GM19452 (cell line): ENCODE measurements at regions not wholly inside any gene's neighbourhood (a gene's known extent, or its start where the extent isn't known, plus 50 kb on each side); places are given as distances from the start of the nearest gene placed in this dataset.

Source experiments
- ATAC-seq: cut with Tn5 transposase; IDR thresholded peaks from one replicate; pipeline ENCODE4 v1.9.1; 2021; ENCODE audit not compliant: unreplicated experiment

DNA sequence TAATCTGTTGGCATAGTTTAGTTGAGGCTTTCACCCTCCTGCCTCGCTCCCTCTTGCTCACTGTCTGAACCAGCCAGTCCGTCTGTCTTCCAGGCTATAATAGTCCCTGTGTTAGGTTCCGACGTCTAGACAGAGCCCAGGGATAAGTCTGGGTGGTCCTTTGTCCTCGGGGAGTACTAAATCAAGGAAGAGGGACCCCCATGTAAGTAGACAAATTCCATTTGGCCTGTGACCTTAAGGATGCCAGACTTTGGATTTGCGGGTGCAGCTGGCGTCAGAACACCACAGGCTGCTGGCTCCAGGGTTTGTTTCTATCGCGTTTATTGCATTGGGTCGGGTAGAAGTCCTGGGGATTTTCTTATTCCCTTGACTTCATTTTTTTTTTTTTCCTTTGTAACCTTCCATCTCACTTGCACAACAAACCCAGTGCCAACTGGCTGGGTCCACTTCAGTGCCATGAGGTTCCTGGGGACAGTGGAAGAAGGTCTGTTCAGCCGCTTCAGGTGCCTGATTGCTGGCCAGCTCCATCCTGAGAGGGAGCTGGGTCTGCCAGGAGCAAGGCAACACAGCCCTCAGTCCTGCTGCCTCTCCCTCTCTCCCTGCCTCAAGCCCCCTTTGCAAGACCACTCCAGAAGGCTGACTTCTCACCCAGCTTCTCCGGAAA lies 95.4 kb upstream of the KLHL25 start:
- ATAC-seq = no peak

DNA sequence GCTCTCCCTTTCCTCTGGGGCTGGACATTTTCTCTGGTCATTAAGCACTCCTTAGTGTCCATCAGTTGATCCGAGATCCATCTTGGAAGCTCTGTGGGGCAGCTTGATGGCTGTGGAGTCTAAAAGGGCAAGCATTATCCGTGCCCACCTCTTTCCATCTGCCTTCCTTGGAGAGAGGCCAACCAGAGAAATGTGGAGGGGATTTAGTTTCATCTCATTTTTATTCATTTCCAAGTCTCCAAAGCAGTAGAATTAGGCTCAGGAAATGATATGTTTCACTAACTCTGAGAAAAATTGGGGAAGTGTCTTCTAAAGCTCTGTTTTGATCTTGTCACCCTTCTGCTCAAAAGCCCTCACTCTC lies 95.9 kb upstream of the KLHL25 start:
- no peak for ATAC-seq

DNA sequence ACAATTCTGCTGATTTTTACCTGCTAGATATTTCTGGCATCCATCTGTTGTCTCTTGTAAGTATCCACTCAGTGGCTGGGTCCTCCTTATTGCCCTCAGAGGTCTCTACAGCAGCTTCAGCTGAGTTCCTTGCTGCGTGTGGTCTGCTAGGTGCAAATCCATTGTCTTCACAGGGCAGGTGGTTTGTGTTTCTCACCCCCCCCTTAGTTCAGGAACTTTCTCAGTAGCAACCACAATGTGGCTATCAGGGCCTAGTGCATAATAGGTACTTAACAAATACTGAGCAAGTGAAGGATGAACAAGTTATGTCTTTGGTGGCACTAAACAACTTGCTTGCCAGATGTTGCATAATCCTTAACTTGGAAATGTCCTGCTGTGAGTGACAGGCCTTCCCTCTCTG lies 96.7 kb upstream of the KLHL25 start:
- ATAC-seq = no peak

DNA sequence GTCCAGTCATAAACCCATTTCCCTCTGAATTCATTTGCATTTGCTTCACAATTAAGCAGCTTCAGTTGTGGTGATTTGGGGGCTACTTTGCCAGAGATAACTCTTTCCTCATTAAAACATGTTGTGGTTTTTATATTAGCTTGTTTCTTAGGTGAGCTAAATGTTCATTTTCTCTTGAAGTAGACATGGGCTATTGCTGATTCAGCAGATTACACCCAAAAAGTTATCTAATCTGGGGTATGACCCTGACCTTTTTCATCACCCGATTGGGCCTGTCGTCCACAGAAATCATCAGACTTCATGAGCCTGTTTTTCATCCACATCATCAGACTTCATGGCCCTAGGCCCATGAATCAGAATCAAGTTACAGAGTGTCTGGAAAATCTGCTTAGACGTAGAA lies 97.5 kb upstream of the KLHL25 start:
- no peak for ATAC-seq

DNA sequence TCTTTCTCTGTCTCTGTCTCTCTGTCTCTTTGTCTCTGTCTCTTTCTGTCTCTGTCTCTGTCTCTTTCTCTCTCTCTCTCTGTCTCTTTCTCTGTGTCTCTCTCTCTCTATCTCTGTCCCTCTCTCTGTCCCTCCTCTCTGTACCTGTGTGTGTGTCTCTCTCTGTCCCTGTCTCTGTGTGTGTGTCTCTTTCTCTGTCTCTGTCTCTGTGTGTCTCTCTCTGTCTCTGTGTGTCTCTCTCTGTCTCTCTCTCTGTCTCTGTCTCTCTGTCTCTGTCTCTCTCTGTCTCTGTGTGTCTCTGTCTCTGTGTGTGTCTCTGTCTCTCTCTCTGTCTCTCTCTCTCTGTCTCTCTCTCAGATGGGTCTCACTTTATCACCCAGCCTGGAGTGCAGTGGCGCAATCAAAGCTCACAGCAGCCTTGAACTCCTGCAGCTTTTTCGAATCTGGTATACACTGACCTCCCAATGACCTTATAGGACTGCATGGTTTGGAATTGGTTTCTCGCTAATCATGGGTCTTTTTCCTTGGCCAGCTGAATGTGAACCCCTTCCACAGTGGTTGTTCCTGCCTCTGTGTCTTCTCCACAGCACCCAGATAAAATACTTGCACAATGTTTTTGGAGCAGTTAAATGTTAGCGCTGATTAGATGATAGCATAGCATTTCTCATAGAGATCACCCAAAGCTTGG lies 102.6 kb upstream of the KLHL25 start:
- ATAC-seq = no peak

DNA sequence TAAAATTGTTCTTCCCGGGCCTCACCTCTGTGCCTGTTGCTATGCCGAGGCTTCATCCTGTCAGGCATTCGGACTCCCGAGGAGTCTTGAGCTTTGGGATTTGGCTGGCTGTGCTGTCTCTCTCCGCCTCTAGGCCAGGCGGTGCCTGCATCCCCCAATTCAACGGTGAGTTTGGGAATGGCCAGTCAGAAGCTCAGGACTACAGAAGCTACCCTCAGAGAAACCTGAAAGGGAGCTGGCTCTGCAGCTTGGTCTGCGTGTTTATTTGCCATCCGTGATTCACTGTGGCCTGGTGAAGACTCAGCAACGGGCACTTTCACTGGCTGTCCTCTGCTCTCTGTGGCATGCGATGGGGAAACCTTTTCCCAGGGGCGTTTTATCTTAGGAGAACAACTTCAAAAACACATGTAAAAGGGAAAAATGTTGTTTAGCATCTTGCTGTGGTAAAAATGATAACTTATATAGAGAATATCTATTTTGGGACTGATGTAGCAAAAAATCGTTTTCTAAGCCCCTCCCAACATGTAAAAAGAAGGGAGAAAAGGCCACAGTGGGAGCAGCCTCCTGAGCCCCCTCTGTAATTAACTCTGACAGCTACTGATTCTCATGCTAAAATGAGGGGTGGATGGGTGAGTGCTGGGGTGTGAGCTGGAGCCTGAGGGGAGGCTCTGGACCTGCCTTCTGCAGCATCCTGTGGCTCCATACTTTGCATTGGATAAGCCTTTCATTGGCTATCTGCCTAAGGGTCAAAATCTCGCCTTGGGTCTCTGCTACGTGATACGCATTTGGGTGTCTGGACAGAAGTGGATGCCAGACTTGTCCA lies 103.4 kb upstream of the KLHL25 start:
- no peak for ATAC-seq

DNA sequence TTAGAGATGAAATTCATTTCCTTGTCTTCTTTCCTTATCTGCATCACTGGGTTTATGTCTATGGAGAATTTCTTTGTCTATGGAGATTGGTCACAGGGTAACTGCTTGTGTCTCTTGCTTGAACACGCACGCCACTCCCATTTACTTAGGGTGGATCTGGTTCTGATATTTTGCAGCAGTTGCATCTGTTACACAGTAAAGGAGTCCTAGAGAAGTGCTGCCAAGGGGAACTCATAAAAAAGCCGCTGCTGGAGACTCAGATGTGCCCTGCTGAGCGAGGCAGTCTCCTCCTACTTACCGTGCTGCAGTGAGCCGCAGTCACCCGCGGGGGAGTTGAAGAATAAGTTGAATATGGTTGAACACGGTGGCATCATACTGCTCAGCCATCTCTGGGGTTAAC lies 105.2 kb upstream of the KLHL25 start:
- ATAC-seq = no peak

DNA sequence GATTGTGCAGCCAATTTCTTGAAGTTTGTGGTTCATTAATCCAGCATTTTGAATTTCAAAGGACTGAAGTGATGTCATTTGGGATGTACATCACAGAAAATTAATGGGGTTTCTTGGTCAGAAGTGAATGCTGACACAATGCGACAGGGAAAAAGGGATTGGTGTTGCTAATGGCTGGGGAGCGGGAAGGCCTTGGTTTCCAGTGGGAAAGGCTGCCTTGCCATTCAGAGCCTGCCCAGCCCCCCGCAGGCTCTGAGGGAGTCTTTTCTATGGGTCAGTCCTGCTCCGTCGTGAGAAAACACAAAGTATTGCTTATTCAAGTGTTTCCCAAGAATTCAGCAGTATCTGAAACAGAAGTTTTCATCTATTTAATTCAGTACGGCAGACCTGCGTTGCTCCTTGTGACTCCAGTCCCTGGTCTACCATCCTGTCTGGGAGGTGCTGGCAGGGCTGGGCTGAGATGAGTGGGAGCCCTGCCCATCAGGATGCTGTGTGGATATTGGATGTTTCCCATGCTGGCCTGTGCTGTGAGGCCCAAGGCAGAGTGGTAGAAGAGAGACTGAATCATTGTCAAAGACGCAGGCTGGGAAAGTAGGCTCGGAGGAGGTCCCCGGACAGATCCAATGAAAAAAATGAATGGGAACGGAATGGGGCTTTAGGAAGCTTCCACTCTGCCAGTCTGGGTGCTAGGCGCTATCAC lies 111.2 kb upstream of the KLHL25 start:
- no peak for ATAC-seq

DNA sequence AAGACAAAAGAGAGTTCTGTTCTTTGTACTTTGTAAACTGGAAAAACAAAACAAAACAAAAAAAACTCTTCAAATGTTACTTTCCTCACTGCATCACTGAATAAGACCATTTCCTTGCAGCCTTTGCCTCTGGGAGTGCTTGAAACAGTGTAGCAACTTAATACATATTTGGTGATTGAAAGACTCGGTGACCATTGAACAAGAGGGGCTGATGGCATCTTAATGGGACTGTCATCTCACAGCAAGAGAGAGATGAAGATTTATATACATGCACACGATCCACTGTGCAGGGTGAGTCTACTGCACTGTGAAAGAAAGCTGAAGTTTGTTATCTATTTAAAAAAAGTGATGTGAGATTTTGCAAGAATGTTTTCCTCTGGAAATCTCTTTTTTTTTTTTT lies 111.9 kb upstream of the KLHL25 start:
- no peak for ATAC-seq

DNA sequence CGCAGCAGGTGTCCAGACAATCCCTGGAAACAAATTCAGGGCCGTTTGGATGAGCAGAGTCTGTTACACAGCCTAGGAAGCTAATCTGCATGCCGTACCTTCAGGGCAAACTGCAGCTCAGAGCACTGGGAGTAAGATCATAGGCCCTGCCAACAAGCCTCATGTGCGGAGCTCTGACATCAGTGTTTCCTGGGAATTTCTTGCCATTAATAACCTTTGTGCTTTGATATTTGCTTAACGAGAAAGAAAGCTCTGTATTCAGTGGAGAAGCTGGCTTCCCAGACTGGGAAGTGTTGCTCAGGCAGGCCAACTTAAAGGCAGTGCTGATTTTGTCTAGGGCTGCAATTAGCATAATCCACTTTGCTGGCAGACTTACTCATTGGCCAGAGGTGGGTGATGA lies 116.1 kb upstream of the KLHL25 start:
- no peak for ATAC-seq

DNA sequence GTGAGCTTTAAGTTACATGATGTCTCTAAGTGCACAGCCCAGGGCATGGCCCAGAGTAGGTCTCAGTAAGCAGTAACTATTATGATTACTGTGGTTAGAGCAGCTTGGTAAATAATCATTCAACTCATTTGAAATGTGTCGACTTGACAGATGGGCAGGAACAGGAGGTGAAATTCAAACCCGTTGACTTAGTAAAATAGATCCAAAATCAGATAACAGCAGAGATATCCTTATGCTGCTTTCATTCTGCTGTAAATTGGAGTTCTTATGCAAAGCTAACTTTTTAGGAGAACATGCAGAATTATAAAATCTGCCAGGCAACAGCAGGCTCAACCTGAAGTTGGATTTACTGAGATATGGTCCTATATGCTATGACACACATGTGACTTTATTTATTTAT lies 118.7 kb upstream of the KLHL25 start:
- ATAC-seq = no peak

DNA sequence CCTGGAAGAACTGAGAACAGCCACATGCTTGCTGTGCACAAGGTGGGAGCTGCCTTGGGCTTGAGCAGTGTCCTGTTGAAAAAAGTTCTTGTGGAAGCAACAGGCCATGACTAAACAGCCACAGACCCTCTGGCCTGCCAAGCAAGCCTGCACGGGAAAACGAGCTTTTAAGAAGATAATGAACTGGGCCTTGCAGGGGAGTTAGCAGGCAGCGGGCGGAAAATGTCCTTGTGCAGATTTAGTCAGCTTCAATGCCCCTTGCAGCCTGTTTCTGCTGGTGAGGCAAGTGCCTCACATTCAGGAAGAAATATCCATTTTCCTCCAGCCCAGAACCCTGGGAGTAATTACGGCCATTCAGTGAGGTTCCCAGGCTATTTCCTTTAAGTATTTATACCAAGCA lies 126.2 kb upstream of the KLHL25 start:
- no peak for ATAC-seq

DNA sequence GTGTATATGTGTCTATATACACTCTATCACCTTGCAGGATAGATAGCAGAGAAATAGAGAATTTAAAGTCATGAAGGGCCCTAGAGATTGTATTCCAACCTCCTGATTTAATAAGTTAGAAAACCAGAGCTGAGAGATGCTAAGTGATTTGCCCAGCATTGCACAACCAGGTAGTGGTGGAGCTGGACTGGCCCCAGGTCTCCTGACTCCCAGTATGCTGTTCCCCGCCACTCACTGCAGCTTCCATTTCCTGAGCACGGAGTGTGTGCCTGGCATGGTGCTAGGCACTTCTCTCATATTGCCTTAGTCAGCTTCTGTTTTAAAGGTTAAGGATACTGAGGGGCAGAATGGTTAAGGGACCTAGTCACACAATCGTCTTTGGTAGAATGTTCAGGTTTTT lies 129.4 kb upstream of the KLHL25 start:
- no peak for ATAC-seq

DNA sequence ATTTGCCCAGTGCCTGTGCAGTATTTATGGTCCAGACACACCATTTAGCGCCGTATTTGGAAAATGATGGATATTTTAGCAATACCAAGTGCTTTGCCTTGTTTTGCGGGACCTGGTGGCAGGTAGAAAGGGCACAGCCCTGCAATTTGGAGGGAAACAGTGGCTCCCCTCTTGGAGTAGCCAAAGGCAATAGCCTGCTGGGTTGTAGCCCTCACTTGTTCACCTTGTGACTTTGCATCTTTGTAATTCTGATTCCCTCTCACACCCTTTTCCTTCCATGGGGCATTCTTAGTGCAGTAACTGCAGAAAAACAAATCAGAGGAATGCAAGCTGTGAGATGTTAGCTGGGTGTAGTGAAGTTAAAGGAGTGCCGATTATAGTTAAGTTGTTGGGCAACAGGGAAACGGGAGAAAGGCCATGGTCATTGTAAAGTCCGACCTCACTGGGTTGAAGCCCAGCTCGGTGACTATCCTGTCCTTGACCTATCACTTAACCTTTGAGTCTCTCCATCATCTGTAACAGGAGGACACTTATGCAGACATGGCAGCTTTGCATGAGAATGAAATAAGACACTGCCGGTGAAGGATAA lies 131.0 kb upstream of the KLHL25 start:
- ATAC-seq = no peak

DNA sequence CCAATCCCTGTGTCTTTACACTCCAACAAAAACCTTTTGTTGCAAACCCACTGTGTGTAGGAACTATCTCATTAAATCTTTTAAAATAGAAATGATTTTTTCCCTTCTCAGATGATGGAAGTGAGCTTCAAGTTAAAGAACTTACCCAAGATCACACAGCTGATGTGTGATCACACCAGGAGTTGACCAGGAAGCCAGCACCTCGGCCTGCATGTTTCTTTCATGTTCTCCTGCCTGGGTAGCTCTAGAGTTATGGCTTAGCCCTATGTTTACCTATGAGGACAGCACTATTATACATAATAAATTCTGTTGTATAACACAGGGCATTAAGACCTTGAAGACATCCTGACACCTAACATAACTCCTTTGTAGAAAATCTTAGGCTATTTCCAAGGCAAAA lies 132.1 kb upstream of the KLHL25 start:
- ATAC-seq = no peak

DNA sequence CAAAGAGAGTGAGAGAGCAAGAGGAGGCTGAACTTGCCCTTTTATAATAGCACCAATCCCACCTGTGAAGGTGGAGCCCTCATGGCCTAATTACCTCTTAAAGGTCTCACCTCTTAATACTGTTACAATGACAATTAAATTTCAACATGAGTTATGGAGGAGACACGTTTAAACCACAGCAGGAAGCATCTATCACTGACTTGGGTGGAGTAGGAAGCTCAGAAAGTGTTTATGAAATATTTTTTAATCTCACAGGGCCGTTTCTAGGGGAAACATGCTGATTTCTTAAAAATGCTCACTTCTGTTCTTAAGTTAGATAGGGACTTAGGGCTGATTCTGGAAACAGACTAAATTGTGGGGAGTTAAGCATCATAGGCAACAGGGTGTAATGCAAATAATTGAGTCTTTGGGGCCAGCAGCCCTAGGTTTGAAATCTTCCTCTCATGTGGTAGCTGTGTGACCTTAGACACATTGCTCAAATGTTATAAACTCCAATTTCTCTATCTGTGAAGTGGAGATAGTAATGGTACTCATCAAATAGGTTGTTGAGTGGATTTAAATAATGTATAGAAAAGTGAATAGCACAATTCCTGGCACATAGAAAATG lies 133.3 kb upstream of the KLHL25 start:
- ATAC-seq = no peak

DNA sequence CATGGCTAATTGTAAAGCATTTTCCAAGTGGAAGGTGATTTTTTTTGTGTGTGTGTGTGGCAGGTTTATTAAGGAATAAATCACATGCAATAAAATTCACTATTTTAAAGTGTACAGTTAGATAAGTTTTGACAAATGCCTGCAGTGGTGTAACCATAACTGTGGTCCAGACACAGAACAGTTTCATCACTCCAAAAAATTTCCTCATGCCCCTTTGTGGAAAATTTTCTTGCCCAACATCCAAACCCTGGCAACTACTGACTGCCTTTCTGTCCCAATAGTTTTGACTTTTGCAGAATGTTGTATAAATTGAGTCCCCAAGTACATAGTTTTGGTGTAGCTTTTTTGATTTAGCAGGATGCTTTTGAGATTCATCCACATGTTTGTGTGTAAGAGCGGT lies 135.1 kb upstream of the KLHL25 start:
- ATAC-seq = no peak

DNA sequence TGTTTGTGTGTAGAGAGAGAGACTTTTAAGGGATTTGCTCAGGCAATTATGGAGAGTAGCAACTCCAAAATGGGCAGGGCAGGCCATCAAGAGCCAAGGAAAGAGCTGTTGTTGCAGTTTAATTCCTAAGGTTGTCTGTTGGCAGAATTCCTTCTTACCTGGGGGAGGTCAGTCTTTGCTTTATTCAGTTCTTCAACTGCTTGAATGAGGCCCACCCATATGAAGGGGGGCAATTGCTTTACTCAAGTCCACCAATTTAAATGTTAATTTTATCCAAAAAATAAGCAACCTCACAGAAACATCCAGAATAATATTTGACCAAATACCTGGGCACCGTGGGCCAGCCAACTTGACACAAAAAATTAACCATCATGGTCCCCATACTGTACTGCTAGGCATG lies 137.7 kb upstream of the KLHL25 start:
- no peak for ATAC-seq

DNA sequence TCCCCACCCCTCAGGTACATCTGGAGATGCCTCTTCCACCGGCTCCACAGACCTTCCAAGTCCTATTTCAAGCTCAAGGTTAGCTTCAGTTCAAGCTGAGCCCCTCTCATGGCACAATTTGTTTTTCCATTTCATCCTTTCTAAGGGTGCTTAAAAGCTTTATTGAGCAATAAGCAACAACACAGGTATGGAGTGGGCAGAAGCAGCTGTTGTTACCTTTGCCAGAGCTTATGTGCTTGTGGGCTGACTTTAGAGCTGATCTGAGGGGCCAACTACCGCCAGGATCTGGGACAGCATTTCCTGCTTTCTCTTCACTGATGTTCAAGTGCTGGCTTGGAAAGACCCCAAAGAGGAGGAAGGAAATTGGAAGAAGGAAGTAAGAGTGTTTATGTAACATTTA lies 140.0 kb upstream of the KLHL25 start:
- no peak for ATAC-seq

DNA sequence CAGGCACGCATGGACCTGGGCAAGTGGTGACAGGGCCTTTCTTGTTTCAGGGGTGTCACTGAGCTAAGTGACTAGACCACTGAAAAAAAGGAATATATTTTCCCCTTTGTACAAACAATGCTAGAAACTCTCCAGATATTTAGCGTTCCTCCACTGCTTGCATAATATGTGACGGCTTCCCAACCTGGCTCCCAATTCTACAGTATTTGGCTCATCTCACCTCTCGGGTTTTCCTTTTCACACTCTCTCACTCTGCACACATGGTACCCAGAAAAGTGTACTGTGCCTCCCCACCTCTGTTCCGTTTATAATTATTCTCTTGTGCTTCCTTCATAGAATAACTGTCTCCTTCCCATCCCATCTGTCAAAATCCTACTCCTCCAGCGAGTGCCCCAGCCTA lies 140.5 kb upstream of the KLHL25 start:
- ATAC-seq = no peak

DNA sequence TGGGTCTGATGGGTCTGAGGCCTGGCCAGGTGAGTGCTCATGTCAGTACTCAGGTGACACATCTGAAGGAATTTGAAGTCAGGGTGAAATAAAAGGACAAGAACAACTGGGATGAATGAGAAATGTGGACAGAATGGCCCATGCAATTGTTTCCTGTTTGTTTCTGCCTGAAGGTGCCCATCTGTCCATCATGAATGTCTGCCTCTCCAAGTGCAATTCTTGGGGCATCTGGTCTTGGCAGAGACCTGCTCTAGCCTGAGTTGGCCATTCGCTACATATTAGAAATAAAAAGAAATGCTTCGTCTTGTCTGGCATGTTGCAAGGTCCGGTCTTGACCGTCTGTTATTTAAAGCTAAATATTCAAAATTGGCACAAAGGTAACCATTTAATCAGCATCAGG lies 142.0 kb upstream of the AGBL1 start:
- no peak for ATAC-seq
